Mesothelial cell of epicardium (in vitro differentiated cells): ENCODE measurements at regions not wholly inside any gene's neighbourhood (a gene's known extent, or its start where the extent isn't known, plus 50 kb on each side); places are given as distances from the start of the nearest gene placed in this dataset.
A peak's percentile ranks its signal among the peaks of the same experiment; 100 is the strongest.

Source experiments
- DNase-seq, 2 experiments: peaks; one replicate each; pipeline ENCODE4 v3.0.0; 2021; ENCODE audit warnings: low spot score in 2 of 2; ENCODE audit not compliant: unreplicated experiment in 2 of 2
- H3K27ac Mint-ChIP-seq: 2 replicates; pipeline ENCODE4 v1.8.0; 2021; ENCODE audit warnings: mixed read lengths
- H3K27me3 Mint-ChIP-seq: 2 replicates; pipeline ENCODE4 v1.8.0; 2021; ENCODE audit warnings: low read depth, mixed read lengths
- H3K36me3 Mint-ChIP-seq: 2 replicates; pipeline ENCODE4 v1.8.0; 2021; ENCODE audit warnings: mixed read lengths
- H3K4me1 Mint-ChIP-seq: 2 replicates; pipeline ENCODE4 v1.8.0; 2021; ENCODE audit warnings: mixed read lengths
- H3K4me3 Mint-ChIP-seq: 2 replicates; pipeline ENCODE4 v1.8.0; 2021; ENCODE audit warnings: mild to moderate bottlenecking, moderate library complexity, mixed read lengths
- H3K9me3 Mint-ChIP-seq: 2 replicates; pipeline ENCODE4 v1.8.0; 2021; ENCODE audit warnings: mixed read lengths
- CTCF ChIP-seq: fragments of 200-600 bp; sonication (generic); IDR thresholded peaks from one replicate; pipeline ENCODE4 v1.5.0; 2021; ENCODE audit warnings: antibody characterized with exemption; ENCODE audit not compliant: unreplicated experiment

GRCh38 chr14:85273952-85274351, 256.0 kb upstream of the FLRT2 start:
- H3K4me1 Mint-ChIP-seq: peaks cover 7% of the 10 kb centered on the region
- no peak overlapping the region for H3K27ac Mint-ChIP-seq
- H3K36me3 Mint-ChIP-seq: no peaks in the 10 kb centered on the region
- no peaks in the 10 kb centered on the region for H3K9me3 Mint-ChIP-seq
- H3K27me3 Mint-ChIP-seq: no peaks in the 10 kb centered on the region
- no peak overlapping the region for H3K4me3 Mint-ChIP-seq
- no peak for TF ChIP-seq CTCF
- no peak for DNase-seq

GRCh38 chr14:85276161-85276978, 253.6 kb upstream of the FLRT2 start:
- H3K4me1 Mint-ChIP-seq: peaks cover 9% of the 10 kb centered on the region
- H3K27me3 Mint-ChIP-seq: no peaks in the 10 kb centered on the region
- H3K9me3 Mint-ChIP-seq: no peaks in the 10 kb centered on the region
- H3K36me3 Mint-ChIP-seq: no peaks in the 10 kb centered on the region
- no peak for TF ChIP-seq CTCF
- H3K4me3 Mint-ChIP-seq: no peak overlapping the region
- H3K27ac Mint-ChIP-seq: no peak overlapping the region
- no peak for DNase-seq

GRCh38 chr14:85276979-85277228, 253.0 kb upstream of the FLRT2 start:
- no peak for TF ChIP-seq CTCF
- no peak for DNase-seq
- H3K27ac Mint-ChIP-seq: no peak overlapping the region
- H3K27me3 Mint-ChIP-seq: no peaks in the 10 kb centered on the region
- H3K36me3 Mint-ChIP-seq: no peaks in the 10 kb centered on the region
- H3K9me3 Mint-ChIP-seq: no peaks in the 10 kb centered on the region
- H3K4me3 Mint-ChIP-seq: no peak overlapping the region
- peaks cover 14% of the 10 kb centered on the region for H3K4me1 Mint-ChIP-seq

- Mint-ChIP-seq H3K4me1 (peaks cover 19% of the 10 kb centered on the region), H3K4me3 (no peak overlapping the region), H3K27ac (no peak overlapping the region), H3K9me3 (no peaks in the 10 kb centered on the region), H3K36me3 (no peaks in the 10 kb centered on the region), H3K27me3 (no peaks in the 10 kb centered on the region)
- no peak for DNase-seq
- no peak for TF ChIP-seq CTCF
These were observed 250.5 kb upstream of the FLRT2 start for GRCh38 chr14:85279407-85279806.

- Mint-ChIP-seq H3K9me3 (no peaks in the 10 kb centered on the region), H3K27me3 (no peaks in the 10 kb centered on the region), H3K4me3 (no peak overlapping the region), H3K27ac (no peak overlapping the region), H3K4me1 (peaks cover 23% of the 10 kb centered on the region), H3K36me3 (no peaks in the 10 kb centered on the region)
- no peak for TF ChIP-seq CTCF
- DNase-seq: no peak
These were observed 249.9 kb upstream of the FLRT2 start for GRCh38 chr14:85280074-85280473.

GRCh38 chr14:85281921-85282320, 248.0 kb upstream of the FLRT2 start:
- H3K9me3 Mint-ChIP-seq: peaks cover 2% of the 10 kb centered on the region
- no peak overlapping the region for H3K4me3 Mint-ChIP-seq
- H3K36me3 Mint-ChIP-seq: no peaks in the 10 kb centered on the region
- DNase-seq: no peak
- peak overlapping the region; percentile 16 for H3K27ac Mint-ChIP-seq
- H3K4me1 Mint-ChIP-seq: peaks cover 28% of the 10 kb centered on the region
- H3K27me3 Mint-ChIP-seq: no peaks in the 10 kb centered on the region
- no peak for TF ChIP-seq CTCF
